K562 (cell line): ENCODE measurements at regions not wholly inside any gene's neighbourhood (a gene's known extent, or its start where the extent isn't known, plus 50 kb on each side); places are given as distances from the start of the nearest gene placed in this dataset.

Experiments used
- MTF1 ChIP-seq: fragments of 250-450 bp; sonication (Bioruptor Pico); IDR thresholded peaks from 2 replicates; pipeline ENCODE4 v1.9.0; 2021; ENCODE audit warnings: moderate library complexity, mild to moderate bottlenecking, inconsistent platforms, borderline replicate concordance
- POLR2A ChIP-seq: fragments of 450-650 bp; conservative IDR thresholded peaks from 2 replicates; pipeline ENCODE4 v1.6.1; 2016
- RNF2 ChIP-seq: sonication (generic); IDR thresholded peaks from 2 replicates; pipeline ENCODE4 v1.6.1; 2016
- SMAD4 ChIP-seq: fragments of 250-450 bp; sonication (Bioruptor Pico); conservative IDR thresholded peaks from 2 replicates; pipeline ENCODE4 v1.8.0; 2021; ENCODE audit warnings: inconsistent platforms, mild to moderate bottlenecking, moderate library complexity
- YY1 ChIP-seq, 3 experiments: IDR thresholded peaks; 2 replicates each; pipeline ENCODE4 v1.6.1; 2011; ENCODE audit warnings: low read length in 2 of 3, mild to moderate bottlenecking in 2 of 3, moderate library complexity in 2 of 3, borderline replicate concordance in 1 of 3, control low read depth in 1 of 3, low read depth in 1 of 3; ENCODE audit not compliant: insufficient read depth in 3 of 3, insufficient replicate concordance in 2 of 3, control insufficient read depth in 1 of 3, insufficient read length in 1 of 3; ENCODE audit errors: extremely low read depth in 1 of 3
- ZNF282 ChIP-seq: sonication (generic); formaldehyde crosslinking; IDR thresholded peaks from 2 replicates; pipeline ENCODE4 v1.8.1; 2023; ENCODE audit warnings: missing genetic modification reagents
- ZNF717 ChIP-seq: fragments of 250-450 bp; sonication (Bioruptor Pico); IDR thresholded peaks from 2 replicates; pipeline ENCODE4 v1.5.0; 2021
- TF ChIP-seq, protein P1 (sequence below), 3 experiments: IDR thresholded peaks in 2 of 3; conservative IDR thresholded peaks in 1 of 3; 2 replicates each; pipeline ENCODE4 v1.5.1; 2011 to 2012; ENCODE audit warnings: low read length in 3 of 3, mild to moderate bottlenecking in 3 of 3, control low read depth in 2 of 3, improper control_type of control experiment in 1 of 3, inconsistent platforms in 1 of 3, low read depth in 1 of 3, mixed read lengths in 1 of 3, moderate library complexity in 1 of 3; ENCODE audit not compliant: insufficient read depth in 2 of 3
- TF ChIP-seq, protein P2 (sequence below), 2 experiments: IDR thresholded peaks; 2 replicates each; pipeline ENCODE4 v1.6.1; 2011; ENCODE audit warnings: borderline replicate concordance in 1 of 2, control low read depth in 1 of 2, low read depth in 1 of 2, low read length in 1 of 2, mild to moderate bottlenecking in 1 of 2, mixed read lengths in 1 of 2, moderate library complexity in 1 of 2; ENCODE audit not compliant: insufficient read depth in 1 of 2, insufficient read length in 1 of 2, poor library complexity in 1 of 2, severe bottlenecking in 1 of 2; ENCODE audit errors: extremely low read depth in 1 of 2

GRCh38 chr10:131644289-131644688 is 256.5 kb upstream of the PPP2R2D start:
- TF ChIP-seq YY1 (IDR thresholded peaks at IDR 0.05; ENCODE audit: borderline replicate concordance in 1 of 3, control insufficient read depth in 1 of 3, extremely low read depth in 1 of 3, insufficient read depth in 3 of 3, insufficient read length in 1 of 3, insufficient replicate concordance in 2 of 3, low read depth in 1 of 3, low read length in 2 of 3) (no peak), ZNF717 (CRISPR knock-in tag) (no peak), POLR2A (no peak), SMAD4 (CRISPR knock-in tag) (no peak), RNF2 (no peak), MTF1 (CRISPR knock-in tag) (no peak), ZNF282 (CRISPR knock-in tag) (no peak)
- TF ChIP-seq, protein P1, sequence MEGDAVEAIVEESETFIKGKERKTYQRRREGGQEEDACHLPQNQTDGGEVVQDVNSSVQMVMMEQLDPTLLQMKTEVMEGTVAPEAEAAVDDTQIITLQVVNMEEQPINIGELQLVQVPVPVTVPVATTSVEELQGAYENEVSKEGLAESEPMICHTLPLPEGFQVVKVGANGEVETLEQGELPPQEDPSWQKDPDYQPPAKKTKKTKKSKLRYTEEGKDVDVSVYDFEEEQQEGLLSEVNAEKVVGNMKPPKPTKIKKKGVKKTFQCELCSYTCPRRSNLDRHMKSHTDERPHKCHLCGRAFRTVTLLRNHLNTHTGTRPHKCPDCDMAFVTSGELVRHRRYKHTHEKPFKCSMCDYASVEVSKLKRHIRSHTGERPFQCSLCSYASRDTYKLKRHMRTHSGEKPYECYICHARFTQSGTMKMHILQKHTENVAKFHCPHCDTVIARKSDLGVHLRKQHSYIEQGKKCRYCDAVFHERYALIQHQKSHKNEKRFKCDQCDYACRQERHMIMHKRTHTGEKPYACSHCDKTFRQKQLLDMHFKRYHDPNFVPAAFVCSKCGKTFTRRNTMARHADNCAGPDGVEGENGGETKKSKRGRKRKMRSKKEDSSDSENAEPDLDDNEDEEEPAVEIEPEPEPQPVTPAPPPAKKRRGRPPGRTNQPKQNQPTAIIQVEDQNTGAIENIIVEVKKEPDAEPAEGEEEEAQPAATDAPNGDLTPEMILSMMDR (IDR thresholded peaks at IDR 0.05 in 2 of 3, conservative IDR thresholded peaks at IDR 0.05 in 1 of 3; ENCODE audit: insufficient read depth in 2 of 3, low read depth in 1 of 3, low read length in 3 of 3): no peak
- TF ChIP-seq, protein P2, sequence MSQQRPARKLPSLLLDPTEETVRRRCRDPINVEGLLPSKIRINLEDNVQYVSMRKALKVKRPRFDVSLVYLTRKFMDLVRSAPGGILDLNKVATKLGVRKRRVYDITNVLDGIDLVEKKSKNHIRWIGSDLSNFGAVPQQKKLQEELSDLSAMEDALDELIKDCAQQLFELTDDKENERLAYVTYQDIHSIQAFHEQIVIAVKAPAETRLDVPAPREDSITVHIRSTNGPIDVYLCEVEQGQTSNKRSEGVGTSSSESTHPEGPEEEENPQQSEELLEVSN (IDR thresholded peaks at IDR 0.05; ENCODE audit: borderline replicate concordance in 1 of 2, extremely low read depth in 1 of 2, insufficient read depth in 1 of 2, insufficient read length in 1 of 2, low read depth in 1 of 2, low read length in 1 of 2, poor library complexity in 1 of 2, severe bottlenecking in 1 of 2): no peak
